IMR-90 (cell line): ENCODE measurements at regions not wholly inside any gene's neighbourhood (a gene's known extent, or its start where the extent isn't known, plus 50 kb on each side); places are given as distances from the start of the nearest gene placed in this dataset.

ENCODE experiments used
- ATAC-seq: fragments of 200-7000 bp; cut with Tn5 transposase; 2 replicates; pipeline ENCODE4 v1.9.1; 2020; ENCODE audit warnings: low read depth, mild to moderate bottlenecking, moderate library complexity
- BruUV-seq: library from RNA; stranded (reverse); fragments of 400-500 nt; replicated peaks from 2 replicates; lab custom pipeline; 2021; lab: Mats Ljungman, UMichigan
- CTCF ChIA-PET: fragments of 300-600 bp; formaldehyde crosslinking; extraction: SDS; loops from one replicate; lab custom pipeline; 2021; ENCODE audit warnings: antibody characterized with exemption; lab: Yijun Ruan, JAX
- POLR2A ChIA-PET: fragments of 300-600 bp; sonication (Branson Sonifier 250); formaldehyde crosslinking; loops from one replicate; lab custom pipeline; 2022; ENCODE audit warnings: antibody characterized with exemption; ENCODE audit not compliant: unreplicated experiment; lab: Charles Lee
- DNase-seq: peaks from one replicate; pipeline ENCODE4 v3.0.0; 2013
- H2AFZ ChIP-seq: replicated peaks from 2 replicates; pipeline ENCODE3; 2013; ENCODE audit warnings: low read length, mild to moderate bottlenecking; ENCODE audit not compliant: poor library complexity
- H2AK5ac ChIP-seq: 2 replicates; pipeline ENCODE4 v1.6.1; 2013; ENCODE audit warnings: low read depth, low read length, inconsistent platforms
- H2AK9ac ChIP-seq: replicated peaks from 2 replicates; pipeline ENCODE3; 2013; ENCODE audit warnings: mild to moderate bottlenecking, low read depth, low read length, moderate library complexity; ENCODE audit not compliant: poor library complexity
- H2BK120ac ChIP-seq: 2 replicates; pipeline ENCODE4 v1.6.1; 2013; ENCODE audit warnings: low read depth, low read length, inconsistent platforms
- H2BK15ac ChIP-seq: 3 replicates; pipeline ENCODE4 v1.6.1; 2013; ENCODE audit warnings: low read depth, low read length, inconsistent platforms
- H2BK20ac ChIP-seq: 2 replicates; pipeline ENCODE4 v1.6.1; 2013; ENCODE audit warnings: low read depth, mild to moderate bottlenecking, inconsistent platforms, low read length, moderate library complexity
- H2BK5ac ChIP-seq: 2 replicates; pipeline ENCODE4 v1.6.1; 2013; ENCODE audit warnings: mild to moderate bottlenecking, low read depth, low read length, inconsistent platforms; ENCODE audit not compliant: poor library complexity, severe bottlenecking
- H3K14ac ChIP-seq: replicated peaks from 2 replicates; pipeline ENCODE4 v1.6.1; 2013; ENCODE audit warnings: low read depth, low read length, inconsistent platforms
- H3K18ac ChIP-seq: 2 replicates; pipeline ENCODE4 v1.6.1; 2013; ENCODE audit warnings: low read depth, low read length, control low read depth
- H3K23ac ChIP-seq: 2 replicates; pipeline ENCODE4 v1.6.1; 2013; ENCODE audit warnings: low read depth, low read length, inconsistent platforms
- H3K27ac ChIP-seq: 2 replicates; pipeline ENCODE4 v1.5.1; 2013; ENCODE audit warnings: mild to moderate bottlenecking, control low read depth, low read length; ENCODE audit not compliant: insufficient read depth
- H3K27me3 ChIP-seq: 2 replicates; pipeline ENCODE4 v1.6.1; 2013; ENCODE audit warnings: low read length; ENCODE audit not compliant: control insufficient read depth, insufficient read depth
- H3K36me3 ChIP-seq: 2 replicates; pipeline ENCODE4 v1.6.1; 2013; ENCODE audit warnings: low read length, mixed read lengths; ENCODE audit not compliant: control insufficient read depth, insufficient read depth
- H3K4ac ChIP-seq: 2 replicates; pipeline ENCODE4 v1.6.1; 2013; ENCODE audit warnings: low read depth, low read length, inconsistent platforms
- H3K4me1 ChIP-seq: 2 replicates; pipeline ENCODE4 v1.6.1; 2013; ENCODE audit warnings: low read length, mixed read lengths; ENCODE audit not compliant: control insufficient read depth, insufficient read depth
- H3K4me2 ChIP-seq: 2 replicates; pipeline ENCODE4 v1.6.1; 2013; ENCODE audit warnings: low read depth, mild to moderate bottlenecking, control low read depth, low read length, moderate library complexity
- H3K4me3 ChIP-seq: 2 replicates; pipeline ENCODE4 v1.5.1; 2013; ENCODE audit warnings: low read depth, mild to moderate bottlenecking, control low read depth, low read length, moderate library complexity; ENCODE audit not compliant: insufficient read depth
- H3K56ac ChIP-seq: 2 replicates; pipeline ENCODE4 v1.6.1; 2013; ENCODE audit warnings: low read length, inconsistent platforms; ENCODE audit not compliant: insufficient read depth; ENCODE audit errors: extremely low read depth
- H3K79me1 ChIP-seq, 2 experiments: 2 replicates each; pipeline ENCODE4 v1.6.1; 2013; ENCODE audit warnings: low read length in 2 of 2, inconsistent platforms in 1 of 2, low read depth in 1 of 2
- H3K9ac ChIP-seq: 2 replicates; pipeline ENCODE4 v1.6.1; 2013; ENCODE audit warnings: low read depth, low read length, control low read depth
- H3K9me1 ChIP-seq: 2 replicates; pipeline ENCODE4 v1.6.1; 2013; ENCODE audit warnings: low read length, inconsistent platforms; ENCODE audit not compliant: insufficient read depth
- H3K9me3 ChIP-seq: 2 replicates; pipeline ENCODE4 v1.6.1; 2013; ENCODE audit warnings: low read length; ENCODE audit not compliant: control insufficient read depth, insufficient read depth
- H4K20me1 ChIP-seq: 2 replicates; pipeline ENCODE4 v1.6.1; 2013; ENCODE audit warnings: low read length, inconsistent platforms; ENCODE audit not compliant: insufficient read depth
- H4K5ac ChIP-seq: 2 replicates; pipeline ENCODE4 v1.6.1; 2013; ENCODE audit warnings: mild to moderate bottlenecking, low read depth, low read length, control low read depth
- H4K8ac ChIP-seq, 2 experiments: 2 replicates each; pipeline ENCODE4 v1.6.1; 2013; ENCODE audit warnings: low read depth in 2 of 2, low read length in 2 of 2, control low read depth in 1 of 2, inconsistent platforms in 1 of 2
- H4K91ac ChIP-seq: 2 replicates; pipeline ENCODE4 v1.6.1; 2013; ENCODE audit warnings: low read depth, low read length, inconsistent platforms; ENCODE audit not compliant: insufficient read depth
- BHLHE40 ChIP-seq: fragments of 150-350 bp; IDR thresholded peaks from 2 replicates; pipeline ENCODE4 v1.6.1; 2016; ENCODE audit warnings: mild to moderate bottlenecking, low read depth, low read length
- CEBPB ChIP-seq: IDR thresholded peaks from 2 replicates; pipeline ENCODE4 v1.6.1; 2012; ENCODE audit warnings: low read depth, low read length, improper control_type of control experiment
- CHD1 ChIP-seq: IDR thresholded peaks from 2 replicates; pipeline ENCODE4 v1.6.1; 2012; ENCODE audit warnings: low read depth, low read length, improper control_type of control experiment
- CTCF ChIP-seq: conservative IDR thresholded peaks from 2 replicates; pipeline ENCODE4 v1.5.1; 2012; ENCODE audit warnings: mild to moderate bottlenecking, low read depth, low read length, improper control_type of control experiment
- ELK1 ChIP-seq: fragments of 150-350 bp; IDR thresholded peaks from 2 replicates; pipeline ENCODE4 v1.6.1; 2016; ENCODE audit warnings: low read depth, mild to moderate bottlenecking, low read length, moderate library complexity, borderline replicate concordance
- FOS ChIP-seq: fragments of 150-350 bp; IDR thresholded peaks from 2 replicates; pipeline ENCODE4 v1.6.1; 2016; ENCODE audit warnings: low read depth, low read length
- MAFK ChIP-seq: IDR thresholded peaks from 2 replicates; pipeline ENCODE4 v1.6.1; 2012; ENCODE audit warnings: low read depth, low read length, improper control_type of control experiment
- MAZ ChIP-seq: IDR thresholded peaks from 2 replicates; pipeline ENCODE4 v1.6.1; 2012; ENCODE audit warnings: low read depth, mild to moderate bottlenecking, low read length, improper control_type of control experiment, moderate library complexity, borderline replicate concordance
- MXI1 ChIP-seq: IDR thresholded peaks from 2 replicates; pipeline ENCODE4 v1.6.1; 2012; ENCODE audit warnings: low read depth, mild to moderate bottlenecking, low read length, moderate library complexity, borderline replicate concordance
- NFE2L2 ChIP-seq: fragments of 150-350 bp; IDR thresholded peaks from 2 replicates; pipeline ENCODE4 v1.6.1; 2016; ENCODE audit warnings: low read depth, mild to moderate bottlenecking, low read length
- POLR2A ChIP-seq: IDR thresholded peaks from 2 replicates; pipeline ENCODE4 v1.6.1; 2012; ENCODE audit warnings: mild to moderate bottlenecking, low read depth, low read length
- RAD21 ChIP-seq: IDR thresholded peaks from 2 replicates; pipeline ENCODE4 v1.6.1; 2012; ENCODE audit warnings: low read length, improper control_type of control experiment
- RCOR1 ChIP-seq: IDR thresholded peaks from 2 replicates; pipeline ENCODE4 v1.6.1; 2012; ENCODE audit warnings: mild to moderate bottlenecking, low read length, improper control_type of control experiment; ENCODE audit not compliant: insufficient replicate concordance
- RFX5 ChIP-seq: IDR thresholded peaks from 2 replicates; pipeline ENCODE4 v1.8.0; 2012; ENCODE audit warnings: low read depth, mild to moderate bottlenecking, low read length, moderate library complexity
- SMC3 ChIP-seq: fragments of 150-350 bp; IDR thresholded peaks from 2 replicates; pipeline ENCODE4 v1.6.1; 2016; ENCODE audit warnings: low read depth, mild to moderate bottlenecking, antibody characterized with exemption, low read length, moderate library complexity
- USF2 ChIP-seq: fragments of 150-350 bp; IDR thresholded peaks from 2 replicates; pipeline ENCODE4 v1.6.1; 2017; ENCODE audit warnings: mild to moderate bottlenecking, antibody characterized with exemption, low read length, low read depth
- WGBS, 2 experiments: methylation state at CpG; one replicate each; pipeline versions ENCODE4 v1.1.5 to v1.1.7; 2013; ENCODE audit warnings: missing lambda C conversion rate in 2 of 2; ENCODE audit not compliant: insufficient read length in 1 of 2; ENCODE audit errors: extremely low coverage in 2 of 2; 5-methylcytosine and 5-hydroxymethylcytosine counted together
- dilution Hi-C: fragments of 300-500 bp; cut with HindIII; formaldehyde crosslinking; loops from one replicate; pipeline ENCODE4 v1.14.3; 2018; ENCODE audit warnings: low sequenced_read_pairs; ENCODE audit not compliant: unreplicated experiment
- in situ Hi-C: fragments of 300-500 bp; cut with MboI; formaldehyde crosslinking; loops from 3 replicates; pipeline ENCODE4 v1.14.3; 2019; ENCODE audit warnings: low sequenced_read_pairs, inconsistent platforms, mixed read lengths
- intact Hi-C: fragments of 100-400 bp; cut with micrococcal nuclease; formaldehyde crosslinking; loops from 2 replicates; pipeline ENCODE4 v1.10.0; 2022

- no peaks in the 10 kb centered on the region; the same call in 1 of the 2 replicates for H3K27me3 ChIP-seq
- H2BK15ac ChIP-seq: no peak overlapping the region
- H3K9me3 ChIP-seq: no peaks in the 10 kb centered on the region
- H3K4ac ChIP-seq: no peak overlapping the region
- no peaks in the 10 kb centered on the region for H3K4me1 ChIP-seq
- H3K36me3 ChIP-seq: no peaks in the 10 kb centered on the region
- no CpG with 5 or more reads among the region's 5 CpGs for WGBS, 2 experiments
- intact Hi-C loops: no loop called here
- ATAC-seq: no peak
- TF ChIP-seq NFE2L2: no peak
- TF ChIP-seq POLR2A: no peak
- no peak for TF ChIP-seq RCOR1
- no peak for TF ChIP-seq MAZ
- no peak for TF ChIP-seq CEBPB
- no peak for TF ChIP-seq ELK1
- no peak for TF ChIP-seq CHD1
- no peak for TF ChIP-seq USF2
- no peak for TF ChIP-seq CTCF
- no peak for TF ChIP-seq MXI1
- TF ChIP-seq MAFK: no peak
- TF ChIP-seq FOS: no peak
- TF ChIP-seq RAD21: no peak
- TF ChIP-seq BHLHE40: no peak
- TF ChIP-seq SMC3: no peak
- TF ChIP-seq RFX5: no peak
- H2AK9ac ChIP-seq: no peak overlapping the region
- no peak overlapping the region for H3K9ac ChIP-seq
- no peak overlapping the region for H2BK120ac ChIP-seq
- in situ Hi-C loops: no loop called here
- no peak overlapping the region for H3K56ac ChIP-seq
- ChIA-PET CTCF (no interaction called here), POLR2A (no interaction called here)
- H2BK20ac ChIP-seq: no peak overlapping the region
- no peaks in the 10 kb centered on the region for H4K20me1 ChIP-seq
- H3K9me1 ChIP-seq: no peaks in the 10 kb centered on the region
- H2AK5ac ChIP-seq: no peak overlapping the region
- no peak overlapping the region for H4K91ac ChIP-seq
- H3K18ac ChIP-seq: no peak overlapping the region
- BruUV-seq: no TSS peak
- H3K27ac ChIP-seq: no peak overlapping the region
- DNase-seq: no peak
- H3K4me3 ChIP-seq: no peak overlapping the region
- no peaks in the 10 kb centered on the region for H3K79me1 ChIP-seq
- no peak overlapping the region for H3K14ac ChIP-seq
- H4K5ac ChIP-seq: no peak overlapping the region
- no peak overlapping the region for H3K23ac ChIP-seq
- H2BK5ac ChIP-seq: no peak overlapping the region
- dilution Hi-C loops: no loop called here
- no peak overlapping the region for H4K8ac ChIP-seq
- H3K4me2 ChIP-seq: no peak overlapping the region
- no peak overlapping the region for H2AFZ ChIP-seq
Observed at GRCh38 chr5:168064457-168064856, 227.0 kb upstream of the WWC1 start.
